Endothelial cell of umbilical vein (primary cell): ENCODE measurements at regions not wholly inside any gene's neighbourhood (a gene's known extent, or its start where the extent isn't known, plus 50 kb on each side); places are given as distances from the start of the nearest gene placed in this dataset.

Experiments
- EZH2 ChIP-seq: IDR thresholded peaks from 2 replicates; pipeline ENCODE4 v1.6.1; 2012; ENCODE audit warnings: borderline replicate concordance, low read depth, mild to moderate bottlenecking, moderate library complexity, low read length, inconsistent platforms; ENCODE audit not compliant: severe bottlenecking
- POLR2AphosphoS5 ChIP-seq: IDR thresholded peaks from 2 replicates; pipeline ENCODE4 v1.6.1; 2012; ENCODE audit warnings: low read depth, mild to moderate bottlenecking, control low read depth, low read length, moderate library complexity; ENCODE audit not compliant: insufficient read depth

GRCh38 chr4:186792728-186793366 lies 69.2 kb upstream of the FAT1 start:
- TF ChIP-seq POLR2AphosphoS5 (no peak), EZH2 (no peak)
